Ureter (tissue), 1 donor: ENCODE measurements at regions not wholly inside any gene's neighbourhood (a gene's known extent, or its start where the extent isn't known, plus 50 kb on each side); places are given as distances from the start of the nearest gene placed in this dataset.

Experiments used
- DNase-seq: peaks from one replicate; pipeline ENCODE4 v3.0.0-alpha.2; 2020; ENCODE audit warnings: low spot score
- donor health status: DM: yes; HTN: yes; CAD: no.

- DNase-seq, result peak; percentile 32
Observed at GRCh38 chr11:48803955-48804354, 179.7 kb downstream of the TRIM51G start.
